ENCODE measurements at regions not wholly inside any gene's neighbourhood (a gene's known extent, or its start where the extent isn't known, plus 50 kb on each side); places are given as distances from the start of the nearest gene placed in this dataset.

DNA sequence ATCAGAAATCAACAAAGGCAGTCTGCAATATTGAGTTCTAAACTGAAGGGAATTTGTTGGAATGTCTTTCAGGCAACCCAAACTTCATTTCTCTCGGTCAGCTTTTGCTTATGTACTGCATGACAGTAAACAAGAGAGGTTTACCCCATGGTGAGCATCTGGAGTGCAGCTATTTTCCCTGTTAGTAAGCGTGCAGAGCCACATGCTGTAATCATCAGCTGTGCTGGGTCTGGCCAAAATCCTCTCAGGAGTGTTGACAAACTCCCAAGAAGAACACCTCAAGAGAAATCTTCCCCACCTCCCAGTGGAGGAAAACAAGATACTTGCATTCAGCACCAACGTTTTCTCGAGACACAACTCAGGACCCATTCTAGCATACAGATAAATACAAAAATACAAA lies 83.6 kb upstream of the ADAMTSL1 start:
- Mint-ChIP-seq H3K27ac (ENCODE audit: unreplicated experiment) (no peak overlapping the region), H3K9me3 (ENCODE audit: unreplicated experiment) (no peaks in the 10 kb centered on the region), H3K27me3 (ENCODE audit: unreplicated experiment) (no peaks in the 10 kb centered on the region), H3K4me1 (ENCODE audit: unreplicated experiment) (peaks cover 3% of the 10 kb centered on the region), H3K4me3 (ENCODE audit: unreplicated experiment) (no peak overlapping the region), H3K36me3 (ENCODE audit: low read depth, unreplicated experiment) (no peaks in the 10 kb centered on the region)
- TF ChIP-seq, protein P1, sequence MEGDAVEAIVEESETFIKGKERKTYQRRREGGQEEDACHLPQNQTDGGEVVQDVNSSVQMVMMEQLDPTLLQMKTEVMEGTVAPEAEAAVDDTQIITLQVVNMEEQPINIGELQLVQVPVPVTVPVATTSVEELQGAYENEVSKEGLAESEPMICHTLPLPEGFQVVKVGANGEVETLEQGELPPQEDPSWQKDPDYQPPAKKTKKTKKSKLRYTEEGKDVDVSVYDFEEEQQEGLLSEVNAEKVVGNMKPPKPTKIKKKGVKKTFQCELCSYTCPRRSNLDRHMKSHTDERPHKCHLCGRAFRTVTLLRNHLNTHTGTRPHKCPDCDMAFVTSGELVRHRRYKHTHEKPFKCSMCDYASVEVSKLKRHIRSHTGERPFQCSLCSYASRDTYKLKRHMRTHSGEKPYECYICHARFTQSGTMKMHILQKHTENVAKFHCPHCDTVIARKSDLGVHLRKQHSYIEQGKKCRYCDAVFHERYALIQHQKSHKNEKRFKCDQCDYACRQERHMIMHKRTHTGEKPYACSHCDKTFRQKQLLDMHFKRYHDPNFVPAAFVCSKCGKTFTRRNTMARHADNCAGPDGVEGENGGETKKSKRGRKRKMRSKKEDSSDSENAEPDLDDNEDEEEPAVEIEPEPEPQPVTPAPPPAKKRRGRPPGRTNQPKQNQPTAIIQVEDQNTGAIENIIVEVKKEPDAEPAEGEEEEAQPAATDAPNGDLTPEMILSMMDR (IDR thresholded peaks at IDR 0.05; ENCODE audit: unreplicated experiment) = no peak
- DNase-seq (ENCODE audit: low spot score) = no peak

DNA sequence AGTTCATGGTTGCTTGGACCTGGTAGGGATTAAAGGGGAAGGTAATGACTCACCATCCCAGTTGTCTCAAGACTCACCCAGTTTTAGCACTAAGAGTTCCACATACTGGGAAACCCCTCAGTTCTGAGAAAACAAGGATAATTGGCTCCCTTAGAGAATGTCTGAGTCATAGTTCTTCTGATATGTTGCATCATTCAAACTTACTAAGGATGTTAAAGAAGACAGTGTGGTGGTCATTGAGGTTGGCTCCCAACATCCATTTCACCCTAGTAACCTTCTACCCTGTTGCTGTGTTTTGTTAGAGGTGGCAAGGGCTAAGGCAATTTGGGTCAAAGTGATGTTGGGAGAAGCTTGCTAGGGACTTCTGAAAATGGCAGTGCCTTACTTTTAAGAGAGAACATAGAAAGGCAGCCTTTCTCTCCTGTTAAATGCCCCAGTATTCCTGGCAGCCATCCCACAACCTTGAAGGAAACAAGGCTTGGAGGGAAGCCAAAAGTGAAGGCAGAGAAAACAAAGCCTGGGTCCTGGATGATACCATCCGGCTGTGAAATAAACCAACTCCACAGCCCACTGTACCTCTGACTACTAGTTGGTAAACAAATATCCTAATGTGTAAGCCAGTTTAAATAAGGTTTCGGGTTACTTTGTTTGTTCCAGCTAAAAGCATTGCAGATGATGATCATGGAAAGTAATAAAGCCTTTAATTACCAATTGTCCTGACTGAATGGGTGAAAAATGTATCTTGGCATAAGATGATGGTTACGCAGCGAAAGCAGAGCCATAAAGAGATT lies 80.4 kb upstream of the ADAMTSL1 start:
- no peaks in the 10 kb centered on the region for H3K9me3 Mint-ChIP-seq (ENCODE audit: unreplicated experiment)

DNA sequence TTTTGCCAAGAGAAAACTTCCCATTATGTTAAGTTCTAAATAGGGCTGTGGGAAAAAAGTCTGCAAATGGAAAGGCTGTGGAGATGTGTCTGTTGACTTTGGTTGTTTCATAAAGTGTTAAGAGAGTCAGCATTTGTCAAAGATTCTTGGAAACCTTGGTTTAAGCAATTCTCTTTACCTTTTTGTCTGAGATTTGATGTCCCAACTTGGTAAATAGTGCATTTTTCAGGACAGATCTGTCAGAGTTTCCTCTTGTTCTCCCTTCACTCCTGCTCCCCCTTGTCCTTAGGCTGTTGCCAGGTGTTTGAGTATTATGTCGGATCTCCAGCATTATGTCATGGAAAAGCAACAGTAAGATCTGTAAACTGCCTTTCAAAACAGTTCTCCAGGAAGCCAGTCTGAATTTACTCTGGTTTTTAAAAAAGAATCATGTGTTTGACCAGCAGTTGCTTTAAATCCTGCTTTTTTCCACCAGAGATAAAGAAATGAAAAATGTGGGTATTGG lies 79.1 kb upstream of the ADAMTSL1 start:
- no peak overlapping the region for H3K27ac Mint-ChIP-seq (ENCODE audit: unreplicated experiment)
- DNase-seq (ENCODE audit: low spot score) = no peak
- H3K4me1 Mint-ChIP-seq (ENCODE audit: unreplicated experiment) = peaks cover 12% of the 10 kb centered on the region
- H3K36me3 Mint-ChIP-seq (ENCODE audit: low read depth, unreplicated experiment) = no peaks in the 10 kb centered on the region
- no peaks in the 10 kb centered on the region for H3K27me3 Mint-ChIP-seq (ENCODE audit: unreplicated experiment)
- TF ChIP-seq, protein P1 (IDR thresholded peaks at IDR 0.05; ENCODE audit: unreplicated experiment) = no peak
- no peaks in the 10 kb centered on the region for H3K9me3 Mint-ChIP-seq (ENCODE audit: unreplicated experiment)
- no peak overlapping the region for H3K4me3 Mint-ChIP-seq (ENCODE audit: unreplicated experiment)

More for the DNA sequence above, 80.4 kb upstream of the ADAMTSL1 start:
- TF ChIP-seq, protein P1 (IDR thresholded peaks at IDR 0.05; ENCODE audit: unreplicated experiment) = no peak
- peaks cover 12% of the 10 kb centered on the region for H3K4me1 Mint-ChIP-seq (ENCODE audit: unreplicated experiment)
- H3K36me3 Mint-ChIP-seq (ENCODE audit: low read depth, unreplicated experiment) = no peaks in the 10 kb centered on the region
- no peak overlapping the region for H3K4me3 Mint-ChIP-seq (ENCODE audit: unreplicated experiment)
- no peaks in the 10 kb centered on the region for H3K27me3 Mint-ChIP-seq (ENCODE audit: unreplicated experiment)
- no peak for DNase-seq (ENCODE audit: low spot score)
- no peak overlapping the region for H3K27ac Mint-ChIP-seq (ENCODE audit: unreplicated experiment)

DNA sequence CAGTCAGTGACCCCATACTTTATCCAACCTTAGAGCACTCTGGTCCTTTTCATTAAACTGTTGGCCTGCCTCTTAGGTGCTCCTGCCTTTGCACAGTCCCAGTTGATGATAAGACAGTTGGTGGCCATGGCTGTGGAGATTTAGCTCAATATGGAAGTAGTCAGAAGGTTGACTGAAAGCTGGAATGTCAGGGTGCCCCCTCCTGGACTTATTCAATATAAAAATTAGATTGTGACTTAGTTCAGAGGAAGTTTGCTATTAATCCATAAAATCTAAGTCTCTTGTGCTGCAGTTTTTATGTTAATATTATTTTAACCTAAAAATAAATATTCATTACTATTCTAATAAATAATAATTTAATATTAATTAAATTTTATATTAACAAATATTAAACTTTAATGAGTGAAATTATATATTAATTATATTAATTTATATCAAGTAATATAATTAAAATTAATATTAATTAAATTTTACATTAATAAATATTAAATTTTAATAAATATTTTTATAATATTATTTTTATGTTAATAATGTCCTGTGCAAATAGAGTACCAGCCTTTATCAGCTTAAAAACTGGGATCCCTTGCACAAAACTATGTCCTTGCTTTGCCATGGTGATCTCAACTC lies 77.7 kb upstream of the ADAMTSL1 start:
- Mint-ChIP-seq H3K36me3 (ENCODE audit: low read depth, unreplicated experiment) (no peaks in the 10 kb centered on the region), H3K27ac (ENCODE audit: unreplicated experiment) (no peak overlapping the region), H3K27me3 (ENCODE audit: unreplicated experiment) (no peaks in the 10 kb centered on the region), H3K9me3 (ENCODE audit: unreplicated experiment) (no peaks in the 10 kb centered on the region), H3K4me3 (ENCODE audit: unreplicated experiment) (no peak overlapping the region), H3K4me1 (ENCODE audit: unreplicated experiment) (peaks cover 12% of the 10 kb centered on the region)
- TF ChIP-seq, protein P1 (IDR thresholded peaks at IDR 0.05; ENCODE audit: unreplicated experiment) = peak; percentile 31
- no peak for DNase-seq (ENCODE audit: low spot score)

DNA sequence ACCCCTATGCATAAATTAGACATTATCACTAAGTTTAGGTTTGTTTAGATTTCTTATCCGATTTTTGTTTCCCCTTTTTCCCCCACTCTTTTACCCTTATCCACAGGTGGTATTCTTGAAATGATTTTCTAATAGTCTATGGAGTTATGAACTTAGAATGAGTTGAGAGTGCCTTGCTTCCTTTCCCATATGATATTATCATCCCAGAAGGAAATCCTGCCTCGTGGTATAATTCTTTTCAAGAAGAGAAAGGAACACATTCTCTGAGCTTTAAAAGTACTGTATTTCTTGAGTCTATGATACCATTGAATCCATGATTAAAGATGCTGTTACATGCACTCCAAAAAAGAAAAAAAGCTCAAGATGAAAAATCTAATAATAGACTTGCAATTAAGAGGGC lies 76.9 kb upstream of the ADAMTSL1 start:
- no peaks in the 10 kb centered on the region for H3K9me3 Mint-ChIP-seq (ENCODE audit: unreplicated experiment)
- no peaks in the 10 kb centered on the region for H3K27me3 Mint-ChIP-seq (ENCODE audit: unreplicated experiment)

More for the DNA sequence above, 76.9 kb upstream of the ADAMTSL1 start:
- DNase-seq (ENCODE audit: low spot score) = no peak
- TF ChIP-seq, protein P1 (IDR thresholded peaks at IDR 0.05; ENCODE audit: unreplicated experiment) = no peak
- Mint-ChIP-seq H3K4me1 (ENCODE audit: unreplicated experiment) (peaks cover 12% of the 10 kb centered on the region), H3K4me3 (ENCODE audit: unreplicated experiment) (no peak overlapping the region), H3K36me3 (ENCODE audit: low read depth, unreplicated experiment) (no peaks in the 10 kb centered on the region), H3K27ac (ENCODE audit: unreplicated experiment) (no peak overlapping the region)

All from endothelial cell (in vitro differentiated cells).